22Rv1 (cell line): ENCODE measurements at regions not wholly inside any gene's neighbourhood (a gene's known extent, or its start where the extent isn't known, plus 50 kb on each side); places are given as distances from the start of the nearest gene placed in this dataset.

Experiments used
- CTCF ChIP-seq: fragments of 450-650 bp; IDR thresholded peaks from 2 replicates; pipeline ENCODE4 v1.5.1; 2017; ENCODE audit warnings: mild to moderate bottlenecking
- ZFX ChIP-seq: fragments of 450-650 bp; IDR thresholded peaks from 2 replicates; pipeline ENCODE4 v1.6.1; 2017; ENCODE audit warnings: antibody characterized with exemption, borderline replicate concordance

GRCh38 chr2:102999958-103000357 is 238.1 kb downstream of the TMEM182 start:
- TF ChIP-seq CTCF (no peak), ZFX (no peak)
